ENCODE measurements at regions not wholly inside any gene's neighbourhood (a gene's known extent, or its start where the extent isn't known, plus 50 kb on each side); places are given as distances from the start of the nearest gene placed in this dataset.

DNA sequence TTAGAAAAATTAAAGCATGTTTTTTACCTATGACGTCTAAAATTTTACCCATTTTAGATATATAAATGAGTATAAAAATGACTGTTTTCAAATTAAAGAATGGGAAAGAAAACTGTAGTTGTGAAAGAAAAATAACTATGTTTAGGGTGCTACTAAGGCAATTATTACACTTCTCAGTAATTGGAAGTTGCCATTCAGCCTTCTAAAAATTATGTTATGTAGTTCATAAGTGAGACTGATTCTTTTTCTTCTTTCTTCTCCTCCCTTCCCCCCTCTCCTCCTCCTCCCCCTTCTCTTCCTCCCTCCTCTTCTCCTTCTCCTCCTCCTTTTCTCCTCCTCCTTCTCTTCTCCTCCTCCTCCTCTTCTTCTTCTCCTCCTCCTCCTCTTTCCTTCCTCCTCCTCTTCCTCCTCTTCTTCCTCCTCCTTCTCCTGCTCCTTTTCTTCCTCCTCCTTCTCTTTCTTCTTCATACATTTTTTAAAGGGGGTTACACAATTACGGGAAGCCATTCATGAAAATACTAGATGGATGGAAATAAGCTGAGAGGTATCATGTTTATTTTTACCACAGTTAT, 223.6 kb downstream of the CETN3 start:
- DNase-seq, result no peak

DNA sequence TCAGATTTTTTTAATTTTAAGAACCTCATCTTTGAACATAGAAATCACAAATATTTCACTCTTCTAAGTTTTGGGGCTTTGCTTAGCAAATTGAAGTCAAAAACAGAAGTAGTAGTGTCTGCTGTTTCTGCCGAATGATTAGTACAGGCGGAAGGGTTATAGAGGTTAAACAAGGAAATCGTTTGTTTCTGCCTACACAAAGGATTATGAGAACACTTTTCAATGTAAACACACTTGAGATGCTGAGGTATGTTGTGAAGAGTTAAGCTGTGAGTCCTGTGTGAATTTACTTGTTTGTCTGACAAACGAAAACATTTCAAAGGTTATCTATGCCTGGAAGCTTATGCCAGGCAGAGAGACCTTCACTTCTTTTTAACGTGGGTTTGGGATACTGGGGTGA, 224.8 kb downstream of the CETN3 start:
- DNase-seq, result no peak

DNA sequence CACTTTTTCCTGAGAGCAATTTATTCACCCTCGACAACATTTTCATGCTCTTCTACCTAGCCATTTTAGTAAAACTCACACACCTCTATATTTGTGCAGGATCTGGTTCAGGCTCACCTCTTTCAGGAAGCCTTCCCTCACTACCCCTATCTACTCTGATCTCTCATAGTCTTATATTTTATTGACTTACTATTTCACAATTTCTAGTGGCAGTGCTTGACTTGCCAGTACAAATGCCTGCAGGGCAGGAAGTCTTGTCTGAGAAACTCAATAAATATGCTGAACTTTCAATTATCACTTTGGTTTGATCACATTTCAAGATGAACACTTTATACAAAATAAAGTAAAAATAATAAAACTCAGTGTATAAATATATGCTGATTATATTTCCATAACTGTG, 226.8 kb downstream of the CETN3 start:
- no peak for DNase-seq

DNA sequence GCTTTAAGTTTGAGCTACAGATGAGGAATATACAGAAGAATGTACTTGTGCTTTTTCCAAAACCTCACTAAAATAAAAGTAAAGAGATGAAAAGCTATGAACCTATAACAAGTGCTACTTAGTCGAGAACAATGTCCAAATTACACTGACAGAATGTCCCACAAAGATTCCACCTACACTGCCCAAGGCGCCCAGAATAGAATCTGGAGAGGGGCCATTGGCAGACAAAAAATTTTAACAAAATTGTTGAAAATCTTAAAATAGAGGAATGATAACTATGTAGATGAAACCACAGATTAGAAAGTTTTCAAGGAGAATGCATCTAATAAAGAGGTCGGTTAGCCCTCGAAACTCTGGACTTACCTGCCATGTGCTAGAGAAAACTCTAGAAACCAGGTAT, 235.3 kb downstream of the CETN3 start:
- DNase-seq, result no peak

DNA sequence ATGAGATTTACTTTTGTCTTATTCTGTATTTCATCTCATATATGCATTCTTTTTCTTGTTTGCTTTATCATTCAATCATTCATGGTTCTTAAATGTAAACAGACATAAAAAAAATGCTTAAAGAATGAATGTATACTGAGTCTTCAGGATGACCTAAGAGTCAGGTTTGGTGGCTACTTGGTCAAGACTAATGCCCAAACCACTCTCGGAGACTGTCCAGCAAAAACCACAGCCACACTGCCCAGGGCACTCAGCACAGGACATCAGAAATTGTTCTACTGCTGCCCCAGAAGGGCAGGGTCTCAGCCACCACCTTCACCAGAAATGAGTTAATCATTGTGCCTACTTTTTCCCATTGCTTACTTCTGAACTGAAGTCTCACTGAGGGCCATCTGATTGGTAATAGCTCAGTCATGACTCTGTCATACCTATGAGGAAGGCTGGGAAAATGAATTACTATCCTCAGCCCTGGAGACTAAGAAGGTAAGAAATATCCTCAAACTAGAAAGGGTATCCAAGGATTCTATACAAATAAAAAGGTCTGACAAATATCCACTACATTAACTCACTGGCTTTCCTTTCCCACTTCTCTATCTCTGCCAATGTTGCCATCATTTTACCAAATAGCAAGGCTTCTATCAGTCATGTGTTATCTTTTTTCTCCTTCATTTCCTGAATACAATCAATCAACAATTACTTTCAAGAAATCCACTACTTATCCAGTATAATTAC, 236.1 kb downstream of the CETN3 start:
- DNase-seq, result no peak

DNA sequence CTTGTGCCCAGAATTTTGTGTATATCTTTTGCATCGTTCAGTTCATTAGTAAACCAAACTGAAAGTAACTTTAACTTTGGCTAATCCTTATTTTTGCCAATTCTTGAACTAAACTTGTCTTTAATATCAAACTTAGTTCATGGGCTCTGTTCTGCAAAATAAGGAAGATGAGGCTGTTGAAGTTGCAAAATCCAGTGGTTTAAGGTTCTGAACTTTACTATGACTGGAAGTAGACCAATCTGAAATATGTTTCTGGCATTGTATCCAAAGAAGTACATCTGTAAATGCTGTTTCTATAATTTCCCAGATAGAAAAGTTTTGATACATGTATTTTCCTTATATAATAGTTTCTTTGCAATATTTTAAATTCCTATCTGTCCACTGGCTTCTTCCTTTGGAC, 238.1 kb downstream of the CETN3 start:
- no peak for DNase-seq

DNA sequence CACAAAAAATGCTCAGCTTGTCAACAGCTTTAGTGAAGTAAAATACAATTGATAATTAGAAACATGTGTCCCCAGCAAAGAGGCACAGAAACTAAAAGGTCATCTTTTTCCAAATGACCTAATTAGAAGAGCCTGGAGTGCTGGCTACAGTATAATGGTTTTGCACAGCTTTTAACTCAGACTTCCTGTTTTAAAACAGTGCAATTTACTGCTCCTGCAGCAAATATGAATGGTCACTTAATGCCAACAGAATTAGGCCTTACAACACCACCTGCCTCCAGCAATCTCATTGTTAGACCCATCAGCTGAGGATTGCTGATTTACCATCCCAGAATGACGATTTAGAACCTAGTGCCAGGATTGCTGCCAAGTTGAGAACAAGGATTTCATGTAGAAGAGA, 239.3 kb downstream of the CETN3 start:
- no peak for DNase-seq

DNA sequence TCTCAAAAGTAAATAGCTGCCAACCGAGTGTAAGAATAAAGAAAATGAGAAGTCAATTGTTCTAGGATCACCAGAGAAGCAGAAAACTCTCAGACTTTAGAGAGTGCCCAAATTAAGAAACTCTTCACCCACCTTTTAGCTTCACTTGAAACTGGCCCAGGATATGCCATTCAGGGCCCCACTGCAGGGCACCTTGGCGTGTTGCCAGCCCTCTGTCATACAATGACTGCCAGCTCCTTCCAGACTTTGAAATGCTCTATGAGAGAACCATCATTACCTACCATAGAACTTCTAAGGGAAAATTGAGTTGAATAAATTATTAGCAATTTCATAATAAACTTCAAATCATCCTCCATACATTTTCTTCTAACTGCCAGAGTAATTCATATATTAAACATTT, 240.5 kb downstream of the CETN3 start:
- no peak for DNase-seq

DNA sequence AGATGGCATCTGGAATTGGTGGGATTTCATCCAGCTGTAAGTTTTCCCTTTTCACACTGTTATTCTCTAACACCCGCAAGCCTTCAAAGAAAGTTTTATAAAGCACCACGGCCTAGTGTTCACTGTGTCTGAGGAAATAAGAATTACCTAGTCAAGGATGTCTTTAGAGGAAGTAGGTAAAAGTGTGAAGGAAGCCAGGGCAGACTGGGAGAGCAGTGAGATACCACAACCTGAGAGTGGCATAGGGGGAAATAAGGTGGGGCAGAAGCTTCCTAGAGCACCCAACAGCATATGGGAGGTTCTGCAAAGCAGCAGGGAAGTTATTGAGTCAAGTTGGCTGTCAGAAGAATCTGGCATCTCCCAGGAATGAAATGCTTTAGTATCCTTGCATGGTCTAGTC, 241.2 kb downstream of the CETN3 start:
- no peak for DNase-seq

DNA sequence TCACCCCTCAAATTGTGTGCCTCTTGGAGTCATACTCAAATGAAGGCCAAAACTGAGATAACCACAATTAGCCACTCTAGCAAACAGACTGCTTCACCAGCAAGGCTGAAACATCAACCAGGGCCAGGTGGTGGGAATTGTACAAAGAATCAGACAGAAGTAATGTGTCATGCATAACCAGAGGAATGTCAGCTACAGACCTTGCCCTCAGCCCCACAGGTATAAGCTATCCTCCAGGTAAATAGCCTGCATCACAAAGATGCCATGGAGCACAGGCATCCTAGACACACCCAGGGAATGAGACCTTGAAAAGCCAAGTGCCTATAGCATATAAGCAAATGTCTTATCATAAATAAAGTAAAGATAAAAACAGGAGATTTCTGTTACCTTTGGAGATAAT, 242.7 kb downstream of the CETN3 start:
- no peak for DNase-seq

DNA sequence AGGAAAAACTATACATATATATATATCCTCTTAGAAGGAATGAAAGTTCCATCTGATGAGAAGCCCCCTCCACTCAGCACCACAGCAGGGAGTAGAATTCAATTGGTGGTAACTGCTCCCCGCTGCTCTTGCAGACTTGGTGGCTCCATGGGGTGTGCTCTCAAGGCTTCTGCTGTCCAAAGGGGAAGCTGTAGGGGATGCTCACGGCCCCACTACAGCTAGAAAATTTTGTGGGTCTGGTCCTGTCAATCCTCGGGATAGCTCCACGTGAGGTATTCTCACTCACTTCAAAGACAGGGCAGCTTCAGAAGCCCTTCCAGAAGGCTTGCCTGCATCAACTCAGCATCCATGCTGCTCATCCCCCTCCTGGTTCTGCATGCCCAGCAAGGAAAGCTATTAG, 247.2 kb downstream of the CETN3 start:
- DNase-seq, result no peak

DNA sequence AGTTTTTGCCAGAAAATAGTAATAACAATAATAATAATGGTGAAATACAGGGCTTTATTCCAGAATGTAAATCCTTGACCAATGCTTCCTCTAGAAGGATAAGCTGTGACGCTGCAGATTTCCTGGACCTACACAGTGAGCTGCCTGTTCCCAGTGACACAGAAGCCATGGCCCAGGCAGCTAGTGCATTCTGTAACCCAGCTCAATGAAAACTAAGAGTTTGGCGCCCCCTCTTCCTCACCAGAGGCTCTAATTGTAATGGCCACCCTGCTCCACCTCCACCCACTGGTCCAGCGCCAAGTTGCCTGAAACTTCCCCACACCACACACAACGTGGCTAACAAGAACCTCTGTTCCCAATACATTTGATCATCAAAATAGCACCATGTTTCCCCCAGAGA, 248.1 kb downstream of the CETN3 start:
- DNase-seq, result peak; percentile 3

DNA sequence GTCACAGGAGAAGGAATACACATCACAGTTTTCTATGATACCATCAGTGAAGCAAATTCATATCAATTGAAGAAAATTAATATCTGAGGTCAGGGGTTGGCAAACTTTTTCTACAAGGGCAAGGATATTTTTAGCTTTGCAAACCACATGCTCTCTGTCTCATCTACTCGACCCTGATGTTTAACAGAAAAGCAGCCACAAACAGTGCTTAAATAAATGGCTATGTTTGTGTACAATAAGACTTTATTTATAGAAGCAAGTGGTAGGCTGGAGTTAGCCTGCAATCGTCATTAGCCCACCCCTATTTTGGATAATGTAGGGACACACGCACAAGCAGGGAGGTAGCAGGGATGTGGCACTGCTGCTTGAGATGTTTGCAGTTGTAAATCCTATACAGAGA, 251.4 kb downstream of the CETN3 start:
- DNase-seq, result no peak

DNA sequence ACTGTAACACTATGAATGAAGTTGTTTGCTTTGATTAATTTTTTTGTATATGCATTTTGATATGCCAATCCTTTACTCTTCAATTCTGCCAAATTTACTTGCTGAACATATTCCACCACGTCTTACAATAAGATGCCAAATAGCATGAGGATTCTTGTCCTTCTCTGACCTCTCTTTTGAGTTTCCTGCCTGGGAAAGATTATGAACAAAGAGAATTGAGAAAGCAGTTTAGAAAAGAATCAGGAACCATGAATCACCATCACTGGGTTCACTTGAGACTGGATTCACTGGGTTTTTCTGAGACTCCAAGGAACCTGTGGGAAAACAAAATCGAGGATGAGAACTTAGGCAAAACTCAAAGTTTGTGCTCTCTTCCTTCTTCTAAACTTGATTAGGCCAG, 256.5 kb downstream of the CETN3 start:
- DNase-seq, result no peak

DNA sequence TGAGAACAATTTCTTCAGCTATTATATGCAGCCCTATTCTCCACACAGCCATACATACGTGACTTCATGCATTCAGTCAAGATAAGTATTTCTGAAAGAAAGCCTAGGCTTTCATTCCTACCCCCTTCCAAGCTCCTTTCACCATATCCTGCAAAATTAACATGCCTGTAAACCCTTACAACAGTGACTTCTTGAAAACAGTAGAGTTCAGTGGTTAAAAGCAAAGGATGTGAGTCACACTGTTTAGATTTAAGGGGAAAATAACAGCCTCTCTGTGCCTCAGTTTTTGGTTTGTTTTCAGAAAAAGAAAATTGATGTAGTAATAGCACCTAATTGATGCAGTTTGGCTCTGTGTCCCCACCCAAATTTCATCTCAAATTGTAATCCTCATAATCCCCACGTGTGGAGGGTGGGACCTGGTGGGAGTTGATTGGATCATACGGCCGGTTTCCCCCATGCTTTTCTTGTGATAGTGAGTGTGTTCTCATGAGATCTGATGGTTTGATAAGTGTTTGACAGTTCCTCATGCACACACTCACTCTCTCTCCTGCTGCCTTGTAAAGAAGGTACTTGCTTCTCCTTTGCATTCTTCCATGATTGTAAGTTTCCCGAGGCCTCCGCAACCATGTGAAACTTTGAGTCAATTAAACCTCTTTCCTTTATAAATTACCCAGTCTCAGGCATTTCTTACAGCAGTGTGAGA, 264.8 kb downstream of the CETN3 start:
- DNase-seq, result no peak

DNA sequence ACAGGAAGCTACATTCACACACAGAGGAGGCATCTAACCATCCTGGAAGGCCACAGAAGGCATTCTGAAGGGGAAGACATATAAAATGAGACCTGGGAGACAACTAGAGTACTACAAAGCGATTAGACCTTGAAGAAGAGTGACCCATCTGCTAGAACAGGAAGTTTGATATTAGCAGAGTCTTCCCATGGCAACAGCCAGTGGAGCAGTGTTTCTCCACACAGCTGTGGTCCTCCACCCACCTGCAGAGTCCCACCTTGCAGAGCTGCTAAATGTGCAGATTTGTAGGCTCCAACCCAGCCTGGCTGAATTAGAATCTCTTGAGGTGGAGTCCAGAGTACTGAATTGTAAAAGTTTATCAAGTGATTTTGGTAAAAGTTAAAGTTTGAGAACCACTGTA, 267.0 kb downstream of the CETN3 start:
- no peak for DNase-seq

DNA sequence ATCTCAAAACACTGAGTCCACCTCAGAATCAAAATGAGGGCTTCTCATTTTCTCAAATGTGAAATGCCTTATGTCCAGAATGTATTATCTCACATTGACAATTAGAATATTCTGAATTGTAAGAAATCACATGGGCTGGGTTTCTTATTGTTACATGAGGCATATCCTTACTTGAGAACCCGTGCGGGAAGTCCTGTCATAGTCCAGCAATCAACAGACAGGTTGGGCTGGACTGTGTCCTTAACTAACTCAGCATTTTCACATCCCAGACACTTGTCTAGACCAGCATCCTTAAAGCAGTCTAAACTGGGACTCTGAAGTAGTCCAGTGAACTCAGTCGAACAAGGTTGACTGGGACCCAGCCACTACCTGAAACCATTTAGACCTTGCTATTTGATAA, 267.6 kb downstream of the CETN3 start:
- DNase-seq, result no peak

DNA sequence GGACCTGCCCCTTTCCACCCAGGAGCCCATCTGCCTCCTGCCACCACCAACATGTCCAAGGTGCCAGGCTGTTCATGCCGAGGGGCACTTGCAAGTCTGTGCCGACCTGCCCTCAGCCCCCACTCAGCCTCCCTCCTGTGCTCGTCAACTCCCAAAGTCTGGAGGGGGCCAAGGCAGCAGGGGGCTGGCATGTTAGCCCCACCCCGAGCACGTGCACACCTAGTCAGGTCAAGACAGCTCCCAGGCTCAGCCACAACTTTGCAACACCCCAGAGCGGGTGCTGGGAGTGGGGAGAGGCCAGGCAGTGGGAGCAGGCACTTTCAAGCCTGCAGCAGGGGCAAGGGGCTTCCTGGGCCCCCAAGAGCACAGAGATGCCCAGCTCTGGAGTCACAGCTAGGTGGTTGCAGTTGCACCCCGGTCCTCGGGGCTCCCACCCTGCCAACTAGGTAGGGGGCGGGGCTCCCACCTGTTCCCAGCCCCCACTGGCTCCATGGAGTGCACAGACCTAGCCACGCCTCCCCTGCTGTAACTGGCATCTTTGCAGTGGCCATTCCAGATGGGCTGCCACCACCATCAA, 272.5 kb downstream of the CETN3 start:
- DNase-seq, result no peak

DNA sequence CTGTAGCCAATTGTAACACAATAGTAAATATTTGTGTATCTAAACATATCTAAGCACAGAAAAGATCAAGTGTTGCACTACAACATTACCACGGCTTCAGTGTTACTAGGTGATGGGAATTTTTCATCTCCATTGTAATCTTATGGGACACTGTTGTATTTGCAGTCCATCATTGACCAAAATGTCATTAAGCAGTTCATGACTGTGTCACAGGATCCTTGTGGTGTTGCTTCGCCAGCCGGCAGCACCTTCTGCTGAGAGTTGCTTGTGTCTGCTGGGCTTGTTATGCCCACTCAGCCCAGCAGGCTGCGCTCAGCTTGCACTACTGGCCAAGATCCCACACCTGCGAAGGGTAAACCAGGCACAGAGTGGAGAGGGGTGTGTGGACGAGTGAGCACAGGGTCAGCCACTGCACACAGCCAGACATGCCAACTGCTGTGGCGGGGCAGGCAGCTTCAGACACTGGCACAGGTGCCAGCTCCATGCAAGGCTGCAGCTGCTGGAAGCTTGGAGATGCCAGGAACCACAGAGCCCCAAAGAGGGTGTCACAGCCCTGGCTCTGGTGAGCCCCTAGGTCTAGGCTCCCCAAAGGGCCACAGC, 273.7 kb downstream of the CETN3 start:
- no peak for DNase-seq

DNA sequence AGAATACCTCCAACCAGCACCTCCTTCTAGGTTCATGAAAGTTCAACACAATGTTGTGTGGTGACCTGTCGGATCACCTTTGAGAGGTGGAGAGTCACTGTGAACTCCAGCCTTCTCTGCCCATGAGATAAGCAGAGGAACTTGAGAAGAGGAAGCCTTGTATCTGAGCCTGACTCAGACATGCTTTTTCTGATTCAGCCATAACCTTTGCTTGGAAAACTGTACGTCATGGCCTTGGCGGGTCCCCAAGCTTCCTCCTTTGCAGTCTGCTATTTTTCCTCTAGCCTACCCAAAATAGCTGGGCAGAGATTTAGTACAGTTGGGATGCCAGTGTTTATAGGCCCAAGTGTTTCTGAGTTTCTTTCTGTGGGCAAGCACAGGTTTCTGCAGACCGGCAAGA, 274.7 kb downstream of the CETN3 start:
- no peak for DNase-seq

DNA sequence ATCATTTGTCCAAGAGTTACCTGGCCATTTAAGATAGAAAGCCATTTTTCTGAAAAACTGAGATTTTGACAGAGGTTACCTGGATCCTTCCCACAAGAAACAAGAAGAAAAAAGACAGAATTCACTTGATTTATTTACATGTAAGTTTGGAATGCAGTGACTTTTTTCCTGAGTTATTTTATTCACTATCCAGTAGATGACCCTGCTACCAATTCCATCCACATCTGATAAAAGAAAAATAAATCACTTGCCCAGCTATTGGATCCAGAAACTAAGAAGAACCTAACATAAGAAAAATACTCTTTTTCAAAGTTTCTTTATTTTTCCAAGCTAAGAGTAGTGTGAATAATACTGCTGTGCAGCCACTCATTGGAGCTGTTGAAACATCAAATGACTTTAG, 275.2 kb downstream of the CETN3 start:
- no peak for DNase-seq

DNA sequence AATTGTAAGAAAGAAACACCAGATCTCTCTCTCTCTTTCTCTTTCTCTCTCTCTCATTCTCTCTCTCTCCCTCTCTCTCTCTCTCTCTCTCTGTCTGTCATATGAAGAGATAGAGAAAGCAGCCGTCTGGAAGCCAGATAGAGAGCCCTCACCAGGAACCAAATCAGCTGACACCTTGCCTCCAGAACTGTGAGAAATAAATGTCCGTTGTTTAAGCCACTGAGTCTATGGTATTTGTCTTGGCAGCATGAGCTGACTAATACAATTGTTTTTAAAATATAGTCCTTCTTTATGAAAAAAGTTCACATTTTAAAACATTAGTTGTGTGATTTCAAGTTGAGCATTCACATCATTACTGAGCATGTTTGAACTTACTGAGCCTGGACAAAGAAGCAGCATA, 275.6 kb downstream of the CETN3 start:
- no peak for DNase-seq

DNA sequence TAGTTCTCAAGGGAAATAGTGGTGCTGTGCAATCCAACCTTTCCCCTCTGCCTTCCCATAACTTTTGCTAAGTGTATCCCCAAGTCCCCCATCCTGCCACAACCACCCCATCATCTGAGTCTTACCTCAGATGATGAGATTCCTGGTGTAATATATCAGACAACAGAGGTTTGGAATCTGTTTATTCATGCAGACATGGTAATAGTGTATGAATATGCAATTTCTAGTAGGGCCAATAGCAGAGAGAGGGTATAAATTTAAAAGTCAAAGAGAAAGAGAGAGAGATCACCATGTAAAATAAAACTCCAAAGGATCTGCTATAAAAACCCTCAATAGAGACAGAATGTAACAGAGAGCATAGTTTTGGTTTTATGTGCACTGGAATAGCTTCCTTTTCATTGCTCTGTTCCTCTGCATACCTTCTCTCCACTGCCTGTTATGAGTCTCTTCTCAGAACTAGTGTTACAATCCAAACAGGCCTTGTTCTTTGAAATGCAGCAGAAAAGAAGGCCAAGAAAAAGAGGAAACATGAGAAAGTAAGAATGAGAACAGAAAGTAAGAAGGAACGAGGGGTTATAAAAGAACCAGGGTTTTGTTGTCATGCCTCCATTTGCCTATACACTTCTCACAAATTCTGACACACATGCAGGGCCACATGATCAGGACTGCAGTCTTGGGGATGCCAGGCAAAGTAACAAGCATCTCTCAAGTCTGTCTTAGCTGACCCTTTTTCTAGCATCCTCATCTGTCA, 278.0 kb downstream of the CETN3 start:
- DNase-seq, result no peak

Data from activated CD4-positive, alpha-beta T cell treated with anti-CD3 and anti-CD28 coated beads, Interleukin-2, Interleukin-6, amounts not matched to agents 100 ng/mL and 50 ng/mL, durations not matched to agents 16 hours and 8 hours (primary cell).